ENCODE measurements at regions not wholly inside any gene's neighbourhood (a gene's known extent, or its start where the extent isn't known, plus 50 kb on each side); places are given as distances from the start of the nearest gene placed in this dataset.
A peak's percentile ranks its signal among the peaks of the same experiment; 100 is the strongest.

DNA sequence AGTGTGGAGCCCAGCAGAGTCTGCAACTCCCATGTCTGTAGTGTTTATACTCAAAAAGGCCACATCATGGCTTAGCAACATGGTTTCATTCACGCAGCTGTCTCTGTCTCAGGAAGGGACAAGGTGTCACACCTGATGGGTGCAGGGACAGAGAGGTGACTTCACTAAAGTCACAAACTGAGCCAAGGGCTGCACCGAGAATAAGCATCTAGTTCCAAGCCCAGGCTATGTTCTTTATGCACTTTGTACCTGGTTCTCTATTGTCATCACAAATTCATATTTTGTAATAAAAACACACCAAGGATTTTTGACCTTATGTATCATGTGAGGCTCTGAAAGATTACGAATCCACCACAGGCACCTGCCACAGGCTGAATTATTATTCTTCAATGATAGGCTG is 64.9 kb upstream of the STK32A start:
- no peak for DNase-seq (ENCODE audit: low read depth)

DNA sequence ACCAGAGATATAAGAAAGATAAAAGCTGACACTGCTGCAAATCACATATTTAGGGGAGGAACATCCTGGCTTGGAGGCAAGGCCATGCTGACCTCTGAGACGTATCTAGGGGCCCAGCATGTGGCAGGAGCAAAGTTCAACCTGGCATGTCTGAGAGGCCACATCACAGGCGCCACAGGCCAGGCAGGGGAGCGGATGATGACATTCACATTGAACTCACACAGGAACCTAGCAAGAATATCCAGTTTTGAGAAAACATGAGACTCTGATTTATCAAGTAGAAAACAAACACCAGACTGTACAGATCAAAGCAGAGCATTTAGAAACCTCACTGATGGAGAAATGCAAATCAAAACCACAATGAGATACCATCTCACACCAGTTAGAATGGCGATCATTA is 64.2 kb upstream of the STK32A start:
- no peak for DNase-seq (ENCODE audit: low read depth)

DNA sequence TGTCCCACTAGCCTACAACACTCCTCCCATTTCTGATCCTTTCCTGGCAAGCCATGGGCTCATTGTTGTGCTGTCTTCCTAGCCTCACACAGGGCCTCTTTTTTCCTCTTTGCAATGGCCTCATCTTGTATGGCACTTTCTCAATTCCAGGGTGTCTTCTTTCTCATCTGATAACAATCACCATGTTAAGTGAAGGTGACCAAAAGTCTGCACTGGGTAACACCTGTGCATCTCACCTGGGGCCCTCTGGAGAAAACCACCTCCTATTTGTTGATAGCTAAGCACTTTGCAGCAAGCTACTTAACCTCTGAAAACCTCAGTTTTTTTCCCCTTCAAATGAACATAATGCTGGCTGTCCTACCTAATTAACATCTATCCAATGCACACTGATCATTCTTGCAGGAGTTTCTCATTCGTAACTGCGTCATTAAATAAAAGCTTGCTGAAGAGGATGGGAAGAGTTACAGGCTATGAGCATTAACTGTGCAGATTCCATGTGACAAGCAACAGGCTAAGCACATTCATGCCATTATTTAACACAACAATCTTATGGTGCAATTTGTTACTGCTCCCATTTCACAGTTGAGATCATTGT is 60.1 kb upstream of the STK32A start:
- DNase-seq (ENCODE audit: low read depth), result no peak

DNA sequence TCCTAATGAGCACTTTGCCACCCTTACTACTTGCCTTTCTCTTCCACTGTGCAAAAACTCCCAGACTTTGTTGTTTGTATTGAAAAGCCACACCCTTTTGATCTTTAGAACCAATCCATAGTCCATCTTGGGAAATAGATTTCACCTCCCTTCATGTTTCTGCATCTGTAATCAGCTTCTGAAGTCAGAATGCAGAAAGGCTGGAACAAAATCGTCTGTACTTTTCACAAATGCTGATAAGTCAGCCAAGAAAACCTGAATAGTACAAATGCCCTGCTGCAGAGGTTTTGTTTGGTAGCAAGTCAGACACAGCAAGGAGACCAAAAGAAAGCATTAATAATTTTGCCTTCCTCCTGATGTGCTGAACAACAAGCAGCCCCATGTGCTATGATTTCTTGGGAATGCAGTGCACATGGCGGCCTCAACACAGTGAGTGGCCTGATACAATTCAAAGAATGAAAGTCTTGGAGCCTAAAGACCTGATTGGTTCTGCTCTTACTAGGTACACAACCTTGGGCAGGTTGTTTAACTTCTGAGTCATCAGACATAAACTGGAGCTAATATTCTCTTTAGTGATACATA is 59.2 kb upstream of the STK32A start:
- no peak for DNase-seq (ENCODE audit: low read depth)

DNA sequence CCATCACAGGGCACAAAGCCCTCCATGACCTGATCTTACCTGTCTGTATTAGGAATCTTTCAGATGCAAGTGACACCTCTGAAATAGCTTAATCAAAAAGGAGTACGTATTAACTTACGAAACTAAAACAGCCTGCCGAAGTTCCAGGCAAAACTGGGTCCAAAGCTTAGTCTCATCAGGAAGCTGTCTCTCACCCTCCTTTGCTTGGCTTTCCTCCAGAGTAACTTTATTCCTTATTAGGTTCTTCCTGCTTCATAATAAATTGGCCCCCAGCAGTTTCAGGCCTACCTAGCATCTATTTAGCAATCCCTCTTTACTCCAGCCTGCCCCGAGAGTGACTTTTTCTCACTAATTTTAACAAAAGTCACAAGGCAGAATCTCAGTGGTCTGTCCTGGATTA is 58.4 kb upstream of the STK32A start:
- DNase-seq (ENCODE audit: low read depth), result no peak

DNA sequence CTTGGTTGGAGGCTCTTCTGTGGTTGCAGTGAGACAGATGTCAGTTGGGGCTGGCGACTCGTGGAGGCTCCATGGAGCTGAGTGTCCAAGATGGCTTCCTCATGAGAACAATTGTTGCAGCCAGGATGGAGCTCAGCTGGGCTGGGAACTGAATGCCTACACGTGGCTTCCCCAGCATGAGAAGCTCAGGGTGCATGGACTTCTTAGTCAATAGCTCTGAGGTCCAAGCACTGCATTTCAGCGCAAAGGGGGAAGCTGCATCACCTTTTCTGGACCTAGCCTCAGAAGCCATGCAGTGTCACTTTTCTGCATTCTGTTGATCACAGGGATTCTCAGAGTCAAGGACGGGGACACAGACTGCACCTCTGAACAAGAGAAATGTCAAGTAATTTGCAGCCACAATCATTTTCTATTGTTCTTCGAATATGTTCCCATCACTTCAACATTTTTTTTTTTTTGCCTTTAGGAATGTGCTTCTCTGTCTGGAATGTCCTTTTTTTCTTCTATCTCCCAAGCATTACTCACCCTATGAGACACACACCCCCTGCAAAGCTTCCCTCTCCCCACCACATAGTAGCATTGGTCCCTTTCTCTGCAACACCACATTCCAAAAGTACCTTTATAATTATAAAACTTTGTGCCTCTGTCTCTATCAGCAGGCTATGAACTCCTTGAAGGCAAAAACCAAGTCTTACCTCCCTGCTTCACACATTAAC is 57.5 kb upstream of the STK32A start:
- DNase-seq (ENCODE audit: low read depth), result peak; percentile 66

DNA sequence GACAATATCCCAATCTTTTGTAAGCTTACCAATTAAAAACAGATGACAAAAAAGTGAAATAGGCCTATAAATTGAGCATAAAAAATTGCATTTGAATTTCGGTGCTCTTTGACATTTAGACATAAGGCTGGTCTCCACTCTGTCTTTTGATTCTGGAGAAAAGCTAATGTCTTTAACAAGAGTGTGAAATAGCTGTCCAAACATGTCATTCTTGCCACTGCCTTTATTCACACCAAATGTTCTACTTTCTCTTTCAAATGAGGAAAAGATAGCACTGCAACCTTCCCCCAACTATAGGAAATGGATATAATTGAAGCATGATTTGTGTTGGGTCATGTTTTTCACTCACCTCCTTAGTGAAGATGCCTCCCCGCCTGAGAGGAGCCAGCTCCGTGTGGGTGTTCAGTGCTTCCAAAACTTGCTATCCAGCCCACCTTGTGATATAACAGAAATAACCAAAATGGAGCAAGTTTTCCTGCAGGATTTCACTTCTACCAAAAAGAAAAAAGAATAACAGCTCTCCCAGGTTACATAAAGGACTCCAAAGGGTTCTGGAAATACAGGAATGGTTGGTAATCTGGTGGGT is 55.2 kb upstream of the STK32A start:
- no peak for DNase-seq (ENCODE audit: low read depth)

DNA sequence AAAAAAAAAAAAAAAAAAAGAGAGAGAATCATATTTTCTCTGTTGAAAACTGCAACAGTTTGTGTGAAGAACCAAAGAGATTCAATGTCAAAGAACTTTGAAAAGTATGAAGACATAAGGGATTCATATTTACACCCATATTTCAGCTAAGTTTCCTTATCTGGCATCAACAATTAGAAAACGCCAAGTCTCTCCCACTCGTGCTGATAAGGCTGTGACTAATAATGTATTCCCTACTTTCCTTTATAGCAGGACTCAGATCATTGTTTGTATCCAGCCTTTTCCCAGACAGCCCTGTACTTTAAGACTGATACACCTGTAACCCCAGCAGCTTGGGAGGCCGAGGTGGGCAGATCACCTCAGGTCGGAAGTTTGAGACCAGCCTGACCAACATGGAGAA is 54.1 kb upstream of the STK32A start:
- DNase-seq (ENCODE audit: low read depth), result no peak
